ENCODE measurements at regions not wholly inside any gene's neighbourhood (a gene's known extent, or its start where the extent isn't known, plus 50 kb on each side); places are given as distances from the start of the nearest gene placed in this dataset.

- no peak overlapping the region for H3K9ac ChIP-seq (replicated peaks; ENCODE audit: extremely low read depth, insufficient read depth, low read length)
- no peaks in the 10 kb centered on the region for H3K9me1 ChIP-seq (replicated peaks; ENCODE audit: control insufficient read depth, extremely low read depth, insufficient read depth, low read length)
- no peaks in the 10 kb centered on the region for H3K36me3 ChIP-seq (ENCODE audit: control insufficient read depth in 2 of 2, extremely low read depth in 1 of 2, insufficient read depth in 2 of 2, low read length in 2 of 2)
- ChIA-PET POLR2A (no interaction called here), CTCF (no interaction called here)
- TF ChIP-seq FOS (IDR thresholded peaks at IDR 0.05; ENCODE audit: borderline replicate concordance, insufficient read depth, low read length) (no peak), POLR2A (IDR thresholded peaks at IDR 0.05; ENCODE audit: low read depth, low read length) (no peak), EZH2 (IDR thresholded peaks at IDR 0.05; ENCODE audit: borderline replicate concordance, low read depth, low read length, severe bottlenecking) (no peak), POLR2AphosphoS5 (IDR thresholded peaks at IDR 0.05; ENCODE audit: insufficient read depth, low read depth, low read length) (no peak), MAX (IDR thresholded peaks at IDR 0.05; ENCODE audit: insufficient read depth, insufficient read length) (no peak), GATA2 (IDR thresholded peaks at IDR 0.05; ENCODE audit: insufficient read depth, insufficient read length, low read depth, low read length) (no peak), MYC (IDR thresholded peaks at IDR 0.05; ENCODE audit: low read depth, low read length) (no peak), JUN (IDR thresholded peaks at IDR 0.05; ENCODE audit: borderline replicate concordance, insufficient read depth, insufficient read length, low read depth) (no peak)
- TF ChIP-seq, protein P1, sequence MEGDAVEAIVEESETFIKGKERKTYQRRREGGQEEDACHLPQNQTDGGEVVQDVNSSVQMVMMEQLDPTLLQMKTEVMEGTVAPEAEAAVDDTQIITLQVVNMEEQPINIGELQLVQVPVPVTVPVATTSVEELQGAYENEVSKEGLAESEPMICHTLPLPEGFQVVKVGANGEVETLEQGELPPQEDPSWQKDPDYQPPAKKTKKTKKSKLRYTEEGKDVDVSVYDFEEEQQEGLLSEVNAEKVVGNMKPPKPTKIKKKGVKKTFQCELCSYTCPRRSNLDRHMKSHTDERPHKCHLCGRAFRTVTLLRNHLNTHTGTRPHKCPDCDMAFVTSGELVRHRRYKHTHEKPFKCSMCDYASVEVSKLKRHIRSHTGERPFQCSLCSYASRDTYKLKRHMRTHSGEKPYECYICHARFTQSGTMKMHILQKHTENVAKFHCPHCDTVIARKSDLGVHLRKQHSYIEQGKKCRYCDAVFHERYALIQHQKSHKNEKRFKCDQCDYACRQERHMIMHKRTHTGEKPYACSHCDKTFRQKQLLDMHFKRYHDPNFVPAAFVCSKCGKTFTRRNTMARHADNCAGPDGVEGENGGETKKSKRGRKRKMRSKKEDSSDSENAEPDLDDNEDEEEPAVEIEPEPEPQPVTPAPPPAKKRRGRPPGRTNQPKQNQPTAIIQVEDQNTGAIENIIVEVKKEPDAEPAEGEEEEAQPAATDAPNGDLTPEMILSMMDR (IDR thresholded peaks at IDR 0.05; ENCODE audit: extremely low read depth in 1 of 2, insufficient read depth in 1 of 2, low read depth in 1 of 2, low read length in 2 of 2), result no peak
- intact Hi-C loops (cut with micrococcal nuclease), result no loop called here
- no peaks in the 10 kb centered on the region for H3K9me3 ChIP-seq (replicated peaks; ENCODE audit: control insufficient read depth, insufficient read depth, low read length)
- DNase-seq (ENCODE audit: low read depth, low spot score) (no peak), FAIRE-seq (no peak)
- BruUV-seq (replicated peaks), result no TSS peak
- no peak overlapping the region for H3K4me2 ChIP-seq (ENCODE audit: insufficient read depth, low read length)
- H2AFZ ChIP-seq (ENCODE audit: low read depth, low read length), result no peak overlapping the region
- no peaks in the 10 kb centered on the region for H3K79me2 ChIP-seq (ENCODE audit: control insufficient read depth, insufficient read depth, low read length)
- H3K4me1 ChIP-seq (ENCODE audit: control insufficient read depth, extremely low read depth, insufficient read depth, low read length), result no peaks in the 10 kb centered on the region
- no peaks in the 10 kb centered on the region for H4K20me1 ChIP-seq (replicated peaks; ENCODE audit: control insufficient read depth, extremely low read depth, insufficient read depth, low read length)
- no peaks in the 10 kb centered on the region for H3K27me3 ChIP-seq (ENCODE audit: control insufficient read depth in 2 of 2, insufficient read depth in 2 of 2, low read length in 2 of 2)
- H3K27ac ChIP-seq (ENCODE audit: insufficient read depth, low read depth, low read length), result no peak overlapping the region
- dilution Hi-C loops (cut with MboI; ENCODE audit: extremely low pct_ligation_motif_present, low sequenced_read_pairs), result no loop called here
- no peak overlapping the region for H3K4me3 ChIP-seq (replicated peaks in 1 of 3; ENCODE audit: insufficient read depth in 1 of 3, low read depth in 1 of 3, low read length in 3 of 3)
Observed at GRCh38 chr4:127181001-127181400, 451.8 kb upstream of the INTU start.
